Stimulated activated effector memory CD8-positive, alpha-beta T cell treated with anti-CD3 and anti-CD28 coated beads, Interleukin-12 subunit alpha, Interleukin-12 subunit beta, amount 100 ng/mL, for 72 hours (primary cell): ENCODE measurements at regions not wholly inside any gene's neighbourhood (a gene's known extent, or its start where the extent isn't known, plus 50 kb on each side); places are given as distances from the start of the nearest gene placed in this dataset.

Experiments used
- ATAC-seq: fragments of 150-1000 bp; cut with Tn5 transposase; 2 replicates; pipeline ENCODE4 v1.10.0; 2021
- DNase-seq, 2 donors: peaks; one replicate each; pipeline ENCODE4 v3.0.0; 2021 to 2022; ENCODE audit warnings: low spot score in 2 of 2
- H3K27ac Mint-ChIP-seq: one replicate; pipeline ENCODE4 v1.8.0; 2022; ENCODE audit warnings: mild to moderate bottlenecking, mixed read lengths
- H3K36me3 Mint-ChIP-seq: one replicate; pipeline ENCODE4 v1.8.0; 2022; ENCODE audit warnings: mild to moderate bottlenecking, mixed read lengths
- H3K4me1 Mint-ChIP-seq: one replicate; pipeline ENCODE4 v1.8.0; 2022; ENCODE audit warnings: mixed read lengths
- H3K4me3 Mint-ChIP-seq: one replicate; pipeline ENCODE4 v1.8.0; 2022; ENCODE audit warnings: mild to moderate bottlenecking, mixed read lengths
- H3K9me3 Mint-ChIP-seq: one replicate; pipeline ENCODE4 v1.8.0; 2022; ENCODE audit warnings: mixed read lengths

- peaks cover 10% of the 10 kb centered on the region for H3K9me3 Mint-ChIP-seq
- DNase-seq: no peak
- H3K36me3 Mint-ChIP-seq: no peaks in the 10 kb centered on the region
- H3K4me3 Mint-ChIP-seq: no peak overlapping the region
- H3K27ac Mint-ChIP-seq: no peak overlapping the region
- no peak for ATAC-seq
- no peaks in the 10 kb centered on the region for H3K4me1 Mint-ChIP-seq
Observed at GRCh38 chr13:108470921-108471320, 158.5 kb upstream of the MYO16 start.

GRCh38 chr13:108475181-108475580 lies 154.2 kb upstream of the MYO16 start:
- Mint-ChIP-seq H3K4me1 (no peaks in the 10 kb centered on the region), H3K9me3 (peaks cover 5% of the 10 kb centered on the region), H3K27ac (no peak overlapping the region), H3K36me3 (no peaks in the 10 kb centered on the region), H3K4me3 (no peak overlapping the region)
- DNase-seq (no peak), ATAC-seq (no peak)

GRCh38 chr13:108477376-108477775 lies 152.0 kb upstream of the MYO16 start:
- Mint-ChIP-seq H3K9me3 (no peaks in the 10 kb centered on the region), H3K4me1 (no peaks in the 10 kb centered on the region), H3K36me3 (no peaks in the 10 kb centered on the region), H3K4me3 (no peak overlapping the region), H3K27ac (no peak overlapping the region)
- no peak for ATAC-seq
- DNase-seq: no peak

- H3K27ac Mint-ChIP-seq: no peak overlapping the region
- DNase-seq (no peak), ATAC-seq (no peak)
- H3K36me3 Mint-ChIP-seq: no peaks in the 10 kb centered on the region
- H3K9me3 Mint-ChIP-seq: no peaks in the 10 kb centered on the region
- no peak overlapping the region for H3K4me3 Mint-ChIP-seq
- no peaks in the 10 kb centered on the region for H3K4me1 Mint-ChIP-seq
Observed at GRCh38 chr13:108478179-108478578, 151.2 kb upstream of the MYO16 start.

GRCh38 chr13:108483981-108484380 lies 145.4 kb upstream of the MYO16 start:
- no peak for ATAC-seq
- Mint-ChIP-seq H3K27ac (no peak overlapping the region), H3K4me1 (no peaks in the 10 kb centered on the region), H3K9me3 (peaks cover 10% of the 10 kb centered on the region), H3K36me3 (no peaks in the 10 kb centered on the region), H3K4me3 (no peak overlapping the region)
- DNase-seq: no peak

- H3K4me3 Mint-ChIP-seq: no peak overlapping the region
- H3K4me1 Mint-ChIP-seq: no peaks in the 10 kb centered on the region
- no peaks in the 10 kb centered on the region for H3K36me3 Mint-ChIP-seq
- peaks cover 12% of the 10 kb centered on the region for H3K9me3 Mint-ChIP-seq
- H3K27ac Mint-ChIP-seq: no peak overlapping the region
- DNase-seq (no peak), ATAC-seq (no peak)
Observed at GRCh38 chr13:108486096-108486495, 143.3 kb upstream of the MYO16 start.

GRCh38 chr13:108494991-108495645 lies 134.3 kb upstream of the MYO16 start:
- H3K36me3 Mint-ChIP-seq: no peaks in the 10 kb centered on the region
- H3K27ac Mint-ChIP-seq: no peak overlapping the region
- ATAC-seq: no peak
- H3K9me3 Mint-ChIP-seq: peaks cover 7% of the 10 kb centered on the region
- H3K4me1 Mint-ChIP-seq: peaks cover 12% of the 10 kb centered on the region
- H3K4me3 Mint-ChIP-seq: peak overlapping the region; percentile 64
- DNase-seq: no peak

- no peak for DNase-seq
Observed at GRCh38 chr13:108495646-108496361, 133.6 kb upstream of the MYO16 start.

GRCh38 chr13:108496362-108497210 lies 132.8 kb upstream of the MYO16 start:
- Mint-ChIP-seq H3K4me3 (peak overlapping the region; percentile 50), H3K9me3 (peaks cover 5% of the 10 kb centered on the region), H3K36me3 (no peaks in the 10 kb centered on the region), H3K27ac (no peak overlapping the region), H3K4me1 (peaks cover 12% of the 10 kb centered on the region)
- ATAC-seq: peak; percentile 19
- no peak for DNase-seq

More at GRCh38 chr13:108495646-108496361, 133.6 kb upstream of the MYO16 start:
- Mint-ChIP-seq H3K4me3 (peak overlapping the region; percentile 64), H3K27ac (no peak overlapping the region), H3K36me3 (no peaks in the 10 kb centered on the region), H3K4me1 (peaks cover 12% of the 10 kb centered on the region), H3K9me3 (peaks cover 7% of the 10 kb centered on the region)
- peak; percentile 32 for ATAC-seq

- Mint-ChIP-seq H3K4me1 (peaks cover 5% of the 10 kb centered on the region), H3K4me3 (no peak overlapping the region), H3K9me3 (no peaks in the 10 kb centered on the region), H3K27ac (no peak overlapping the region), H3K36me3 (no peaks in the 10 kb centered on the region)
- ATAC-seq: no peak
- no peak for DNase-seq
Observed at GRCh38 chr13:108500711-108501110, 128.7 kb upstream of the MYO16 start.

GRCh38 chr13:108508263-108508662 lies 121.1 kb upstream of the MYO16 start:
- Mint-ChIP-seq H3K36me3 (no peaks in the 10 kb centered on the region), H3K4me1 (no peaks in the 10 kb centered on the region), H3K27ac (no peak overlapping the region), H3K9me3 (peaks cover 5% of the 10 kb centered on the region), H3K4me3 (no peak overlapping the region)
- DNase-seq (no peak), ATAC-seq (no peak)

- no peak for ATAC-seq
- no peaks in the 10 kb centered on the region for H3K36me3 Mint-ChIP-seq
- H3K4me1 Mint-ChIP-seq: no peaks in the 10 kb centered on the region
- no peak for DNase-seq
- no peak overlapping the region for H3K4me3 Mint-ChIP-seq
- no peak overlapping the region for H3K27ac Mint-ChIP-seq
- peaks cover 5% of the 10 kb centered on the region for H3K9me3 Mint-ChIP-seq
Observed at GRCh38 chr13:108525827-108526226, 103.6 kb upstream of the MYO16 start.

- Mint-ChIP-seq H3K27ac (no peak overlapping the region), H3K4me1 (no peaks in the 10 kb centered on the region), H3K4me3 (no peak overlapping the region), H3K9me3 (peaks cover 7% of the 10 kb centered on the region), H3K36me3 (no peaks in the 10 kb centered on the region)
- ATAC-seq (no peak), DNase-seq (no peak)
Observed at GRCh38 chr13:108526286-108526685, 103.1 kb upstream of the MYO16 start.

GRCh38 chr13:108527844-108528243 lies 101.6 kb upstream of the MYO16 start:
- no peaks in the 10 kb centered on the region for H3K4me1 Mint-ChIP-seq
- peaks cover 11% of the 10 kb centered on the region for H3K9me3 Mint-ChIP-seq
- H3K4me3 Mint-ChIP-seq: no peak overlapping the region
- no peaks in the 10 kb centered on the region for H3K36me3 Mint-ChIP-seq
- ATAC-seq (no peak), DNase-seq (no peak)
- no peak overlapping the region for H3K27ac Mint-ChIP-seq

GRCh38 chr13:108528303-108528702 lies 101.1 kb upstream of the MYO16 start:
- Mint-ChIP-seq H3K36me3 (no peaks in the 10 kb centered on the region), H3K27ac (no peak overlapping the region), H3K4me1 (no peaks in the 10 kb centered on the region), H3K9me3 (peaks cover 9% of the 10 kb centered on the region), H3K4me3 (no peak overlapping the region)
- ATAC-seq (no peak), DNase-seq (no peak)
